ENCODE measurements at regions not wholly inside any gene's neighbourhood (a gene's known extent, or its start where the extent isn't known, plus 50 kb on each side); places are given as distances from the start of the nearest gene placed in this dataset.

DNA sequence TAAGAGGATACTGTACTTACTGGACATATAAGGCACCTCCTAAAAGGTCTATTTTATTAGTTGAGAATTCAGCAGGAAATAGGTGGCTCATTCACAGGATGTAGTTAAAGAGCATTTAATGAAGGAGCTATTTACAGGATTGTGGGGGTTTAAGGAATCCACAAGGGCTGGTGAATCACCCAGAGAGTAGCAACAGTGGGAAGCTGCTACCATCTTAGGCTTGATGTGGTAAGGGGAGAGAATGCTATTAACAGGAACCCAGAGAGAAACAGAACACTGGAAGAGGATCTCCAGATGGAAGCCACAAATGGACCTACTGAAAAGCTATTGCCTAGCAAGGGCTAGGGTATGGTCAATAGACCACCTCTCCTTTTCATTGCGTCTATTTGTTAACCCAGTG lies 52.0 kb upstream of the COL11A1 start:
- Histone ChIP-seq H3K36me3 (ENCODE audit: insufficient read depth, low read length) (no peaks in the 10 kb centered on the region), H3K9me3 (ENCODE audit: low read depth, low read length) (no peaks in the 10 kb centered on the region), H3K9ac (ENCODE audit: insufficient read length) (no peak overlapping the region), H3K4me3 (no peak overlapping the region), H3K27ac (no peak overlapping the region)
- no peak for DNase-seq (ENCODE audit: low read depth, low spot score)
- no peak for TF ChIP-seq POLR2AphosphoS5 (IDR thresholded peaks at IDR 0.05; ENCODE audit: borderline replicate concordance, low read depth, low read length)
